A673 (cell line): ENCODE measurements at regions not wholly inside any gene's neighbourhood (a gene's known extent, or its start where the extent isn't known, plus 50 kb on each side); places are given as distances from the start of the nearest gene placed in this dataset.

Experiments used
- EZH2 ChIP-seq: fragments of 200-600 bp; sonication (generic); IDR thresholded peaks from 2 replicates; pipeline ENCODE4 v1.6.1; 2017; ENCODE audit warnings: borderline replicate concordance, low read depth, mild to moderate bottlenecking, mixed read lengths, antibody characterized with exemption, low read length; ENCODE audit not compliant: poor library complexity, severe bottlenecking
- TF ChIP-seq, protein P1 (sequence below): fragments of 300-800, 200-600 bp; sonication (generic); conservative IDR thresholded peaks from 2 replicates; pipeline ENCODE4 v1.5.1; 2017; ENCODE audit warnings: low read depth, mild to moderate bottlenecking, antibody characterized with exemption, low read length, moderate library complexity, mixed read lengths

DNA sequence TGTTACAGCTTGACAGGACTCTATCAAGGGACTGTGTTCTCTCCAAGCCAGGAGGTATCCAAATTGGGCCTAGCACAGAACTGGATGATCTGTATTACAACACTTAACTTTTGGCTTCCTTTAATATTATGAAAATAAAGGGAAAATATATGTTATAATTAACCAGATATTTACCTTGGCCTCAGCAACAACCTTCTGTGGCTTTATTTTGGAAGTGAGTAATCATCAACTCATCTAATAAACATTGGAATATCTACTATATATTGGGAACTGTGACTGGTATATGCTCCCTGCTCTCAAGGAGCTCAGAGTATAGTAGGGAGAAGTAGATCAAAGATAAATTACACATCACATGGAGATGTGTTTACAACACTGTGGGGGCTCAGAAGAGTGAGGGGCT lies 352.2 kb downstream of the METTL15 start:
- TF ChIP-seq, protein P1, sequence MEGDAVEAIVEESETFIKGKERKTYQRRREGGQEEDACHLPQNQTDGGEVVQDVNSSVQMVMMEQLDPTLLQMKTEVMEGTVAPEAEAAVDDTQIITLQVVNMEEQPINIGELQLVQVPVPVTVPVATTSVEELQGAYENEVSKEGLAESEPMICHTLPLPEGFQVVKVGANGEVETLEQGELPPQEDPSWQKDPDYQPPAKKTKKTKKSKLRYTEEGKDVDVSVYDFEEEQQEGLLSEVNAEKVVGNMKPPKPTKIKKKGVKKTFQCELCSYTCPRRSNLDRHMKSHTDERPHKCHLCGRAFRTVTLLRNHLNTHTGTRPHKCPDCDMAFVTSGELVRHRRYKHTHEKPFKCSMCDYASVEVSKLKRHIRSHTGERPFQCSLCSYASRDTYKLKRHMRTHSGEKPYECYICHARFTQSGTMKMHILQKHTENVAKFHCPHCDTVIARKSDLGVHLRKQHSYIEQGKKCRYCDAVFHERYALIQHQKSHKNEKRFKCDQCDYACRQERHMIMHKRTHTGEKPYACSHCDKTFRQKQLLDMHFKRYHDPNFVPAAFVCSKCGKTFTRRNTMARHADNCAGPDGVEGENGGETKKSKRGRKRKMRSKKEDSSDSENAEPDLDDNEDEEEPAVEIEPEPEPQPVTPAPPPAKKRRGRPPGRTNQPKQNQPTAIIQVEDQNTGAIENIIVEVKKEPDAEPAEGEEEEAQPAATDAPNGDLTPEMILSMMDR: no peak
- TF ChIP-seq EZH2: no peak
